Glutamatergic neuron (in vitro differentiated cells): ENCODE measurements at regions not wholly inside any gene's neighbourhood (a gene's known extent, or its start where the extent isn't known, plus 50 kb on each side); places are given as distances from the start of the nearest gene placed in this dataset.

Experiments used
- DNase-seq: peaks from one replicate; pipeline ENCODE4 v3.0.0; 2022
- H3K27ac Mint-ChIP-seq: one replicate; pipeline ENCODE4 v1.8.0; 2020; ENCODE audit warnings: mild to moderate bottlenecking, mixed read lengths, inconsistent platforms; ENCODE audit not compliant: unreplicated experiment
- H3K27me3 Mint-ChIP-seq: one replicate; pipeline ENCODE4 v1.8.0; 2020; ENCODE audit warnings: mild to moderate bottlenecking, moderate library complexity, mixed read lengths, inconsistent platforms; ENCODE audit not compliant: unreplicated experiment
- H3K36me3 Mint-ChIP-seq: one replicate; pipeline ENCODE4 v1.8.0; 2020; ENCODE audit warnings: mild to moderate bottlenecking, mixed read lengths, inconsistent platforms; ENCODE audit not compliant: unreplicated experiment
- H3K4me1 Mint-ChIP-seq: one replicate; pipeline ENCODE4 v1.8.0; 2020; ENCODE audit warnings: mild to moderate bottlenecking, low read depth, mixed read lengths, inconsistent platforms; ENCODE audit not compliant: unreplicated experiment
- H3K4me3 Mint-ChIP-seq: one replicate; pipeline ENCODE4 v1.8.0; 2020; ENCODE audit warnings: mild to moderate bottlenecking, mixed read lengths, inconsistent platforms; ENCODE audit not compliant: unreplicated experiment
- H3K9me3 Mint-ChIP-seq: one replicate; pipeline ENCODE4 v1.8.0; 2020; ENCODE audit warnings: mild to moderate bottlenecking, moderate library complexity, mixed read lengths, inconsistent platforms; ENCODE audit not compliant: unreplicated experiment
- CTCF ChIP-seq: fragments of 200-600 bp; sonication (generic); IDR thresholded peaks from one replicate; pipeline ENCODE4 v1.5.0; 2021; ENCODE audit not compliant: partially characterized antibody, unreplicated experiment

- H3K27me3 Mint-ChIP-seq: no peaks in the 10 kb centered on the region
- H3K9me3 Mint-ChIP-seq: no peaks in the 10 kb centered on the region
- H3K27ac Mint-ChIP-seq: no peak overlapping the region
- no peaks in the 10 kb centered on the region for H3K4me1 Mint-ChIP-seq
- no peak overlapping the region for H3K4me3 Mint-ChIP-seq
- no peak for TF ChIP-seq CTCF
- H3K36me3 Mint-ChIP-seq: no peaks in the 10 kb centered on the region
- DNase-seq: no peak
Observed at GRCh38 chr3:182005701-182006100, 294.0 kb downstream of the SOX2 start.

GRCh38 chr3:182006431-182006830, 294.7 kb downstream of the SOX2 start:
- H3K4me3 Mint-ChIP-seq: no peak overlapping the region
- no peaks in the 10 kb centered on the region for H3K4me1 Mint-ChIP-seq
- no peaks in the 10 kb centered on the region for H3K36me3 Mint-ChIP-seq
- no peak overlapping the region for H3K27ac Mint-ChIP-seq
- H3K27me3 Mint-ChIP-seq: no peaks in the 10 kb centered on the region
- no peak for DNase-seq
- no peaks in the 10 kb centered on the region for H3K9me3 Mint-ChIP-seq
- TF ChIP-seq CTCF: no peak

- no peak for TF ChIP-seq CTCF
- Mint-ChIP-seq H3K27me3 (no peaks in the 10 kb centered on the region), H3K27ac (no peak overlapping the region), H3K4me1 (no peaks in the 10 kb centered on the region), H3K4me3 (no peak overlapping the region), H3K36me3 (no peaks in the 10 kb centered on the region), H3K9me3 (no peaks in the 10 kb centered on the region)
- no peak for DNase-seq
Observed at GRCh38 chr3:182007441-182007840, 295.7 kb downstream of the SOX2 start.

GRCh38 chr3:182018361-182018760, 306.6 kb downstream of the SOX2 start:
- no peak for TF ChIP-seq CTCF

GRCh38 chr3:182019926-182020325, 308.2 kb downstream of the SOX2 start:
- TF ChIP-seq CTCF: no peak
- Mint-ChIP-seq H3K9me3 (peaks cover 1% of the 10 kb centered on the region), H3K36me3 (no peaks in the 10 kb centered on the region), H3K4me3 (no peak overlapping the region), H3K27me3 (peaks cover 2% of the 10 kb centered on the region), H3K4me1 (no peaks in the 10 kb centered on the region), H3K27ac (no peak overlapping the region)
- DNase-seq: no peak

More at GRCh38 chr3:182018361-182018760, 306.6 kb downstream of the SOX2 start:
- Mint-ChIP-seq H3K27me3 (peaks cover 2% of the 10 kb centered on the region), H3K9me3 (peaks cover 1% of the 10 kb centered on the region), H3K36me3 (no peaks in the 10 kb centered on the region), H3K4me1 (no peaks in the 10 kb centered on the region), H3K4me3 (no peak overlapping the region), H3K27ac (no peak overlapping the region)
- no peak for DNase-seq
